PFSK-1 (cell line): ENCODE measurements at regions not wholly inside any gene's neighbourhood (a gene's known extent, or its start where the extent isn't known, plus 50 kb on each side); places are given as distances from the start of the nearest gene placed in this dataset.

Experiments used
- FOXP2 ChIP-seq: optimal IDR thresholded peaks from 2 replicates; pipeline ENCODE3; 2011; ENCODE audit warnings: borderline replicate concordance, control low read depth, inconsistent platforms; ENCODE audit not compliant: insufficient read depth; ENCODE audit errors: extremely low read length, extremely low read depth
- POLR2AphosphoS5 ChIP-seq: IDR thresholded peaks from 2 replicates; pipeline ENCODE4 v1.6.1; 2012; ENCODE audit warnings: low read depth, mild to moderate bottlenecking, control low read depth, low read length, moderate library complexity
- REST ChIP-seq, 2 experiments: IDR thresholded peaks; 2 replicates each; pipeline versions ENCODE4 v1.6.1 to v1.8.0; 2011 to 2012; ENCODE audit warnings: low read depth in 2 of 2, low read length in 2 of 2, control low read depth in 1 of 2, inconsistent platforms in 1 of 2, mild to moderate bottlenecking in 1 of 2, moderate library complexity in 1 of 2; ENCODE audit not compliant: insufficient read depth in 1 of 2
- SIN3A ChIP-seq: IDR thresholded peaks from 2 replicates; pipeline ENCODE4 v1.6.1; 2012; ENCODE audit warnings: mild to moderate bottlenecking, low read length, moderate library complexity, borderline replicate concordance; ENCODE audit not compliant: insufficient read depth
- TAF1 ChIP-seq: IDR thresholded peaks from 2 replicates; pipeline ENCODE4 v1.6.1; 2012; ENCODE audit warnings: low read length, control low read depth, borderline replicate concordance; ENCODE audit not compliant: insufficient read depth

- TF ChIP-seq TAF1 (no peak), REST (IDR thresholded peaks at IDR 0.05; ENCODE audit: insufficient read depth in 1 of 2, low read depth in 2 of 2, low read length in 2 of 2) (no peak), SIN3A (no peak), POLR2AphosphoS5 (no peak), FOXP2 (no peak)
Observed at GRCh38 chr5:115419846-115420585, 123.6 kb upstream of the CCDC112 start.

- TF ChIP-seq TAF1 (no peak), POLR2AphosphoS5 (no peak), FOXP2 (no peak), SIN3A (no peak), REST (IDR thresholded peaks at IDR 0.05; ENCODE audit: insufficient read depth in 1 of 2, low read depth in 2 of 2, low read length in 2 of 2) (no peak)
Observed at GRCh38 chr5:115418788-115419187, 122.3 kb upstream of the CCDC112 start.

GRCh38 chr5:115417076-115417475, 120.6 kb upstream of the CCDC112 start:
- no peak for TF ChIP-seq TAF1
- TF ChIP-seq POLR2AphosphoS5: no peak
- no peak for TF ChIP-seq FOXP2
- no peak for TF ChIP-seq SIN3A
- no peak for TF ChIP-seq REST (IDR thresholded peaks at IDR 0.05; ENCODE audit: insufficient read depth in 1 of 2, low read depth in 2 of 2, low read length in 2 of 2)

GRCh38 chr5:115415143-115415491, 118.7 kb upstream of the CCDC112 start:
- no peak for TF ChIP-seq REST (IDR thresholded peaks at IDR 0.05; ENCODE audit: insufficient read depth in 1 of 2, low read depth in 2 of 2, low read length in 2 of 2)
- no peak for TF ChIP-seq POLR2AphosphoS5
